Neural cell (in vitro differentiated cells): ENCODE measurements at regions not wholly inside any gene's neighbourhood (a gene's known extent, or its start where the extent isn't known, plus 50 kb on each side); places are given as distances from the start of the nearest gene placed in this dataset.

ENCODE experiments used
- CTCF ChIP-seq: fragments of 450-650 bp; IDR thresholded peaks from 2 replicates; pipeline ENCODE4 v1.5.1; 2014; ENCODE audit warnings: antibody characterized with exemption, mild to moderate bottlenecking, moderate library complexity; ENCODE audit not compliant: poor library complexity, severe bottlenecking
- EP300 ChIP-seq: fragments of 450-650 bp; conservative IDR thresholded peaks from 2 replicates; pipeline ENCODE4 v1.6.1; 2014; ENCODE audit warnings: antibody characterized with exemption, mild to moderate bottlenecking, moderate library complexity; ENCODE audit not compliant: poor library complexity, severe bottlenecking
- EZH2 ChIP-seq: fragments of 200-600, 300-800 bp; shearing (Covaris generic), sonication (generic); IDR thresholded peaks from 2 replicates; pipeline ENCODE4 v1.6.1; 2014; ENCODE audit warnings: antibody characterized with exemption, low read length, borderline replicate concordance, mild to moderate bottlenecking; ENCODE audit not compliant: insufficient read depth, poor library complexity, severe bottlenecking
- MXI1 ChIP-seq: fragments of 450-650 bp; conservative IDR thresholded peaks from 2 replicates; pipeline ENCODE4 v1.6.1; 2014; ENCODE audit warnings: antibody characterized with exemption, mild to moderate bottlenecking; ENCODE audit not compliant: poor library complexity, severe bottlenecking
- POLR2AphosphoS5 ChIP-seq: IDR thresholded peaks from 2 replicates; pipeline ENCODE4 v1.6.1; 2012
- RAD21 ChIP-seq: fragments of 450-650 bp; conservative IDR thresholded peaks from 2 replicates; pipeline ENCODE4 v1.6.1; 2014; ENCODE audit warnings: antibody characterized with exemption, mild to moderate bottlenecking, moderate library complexity
- REST ChIP-seq: IDR thresholded peaks from 2 replicates; pipeline ENCODE4 v1.6.1; 2012; ENCODE audit warnings: borderline replicate concordance
- SMC3 ChIP-seq: fragments of 450-650 bp; conservative IDR thresholded peaks from 2 replicates; pipeline ENCODE4 v1.6.1; 2014; ENCODE audit warnings: antibody characterized with exemption, mild to moderate bottlenecking, moderate library complexity; ENCODE audit not compliant: poor library complexity
- TAF1 ChIP-seq: IDR thresholded peaks from 2 replicates; pipeline ENCODE4 v1.6.1; 2012; ENCODE audit warnings: low read depth

- TF ChIP-seq POLR2AphosphoS5 (no peak), CTCF (no peak), EP300 (no peak), RAD21 (no peak), TAF1 (no peak), EZH2 (no peak), SMC3 (no peak), REST (no peak), MXI1 (no peak)
Measured at GRCh38 chr3:187798126-187798525, 52.9 kb upstream of the BCL6 start.
